ENCODE measurements at regions not wholly inside any gene's neighbourhood (a gene's known extent, or its start where the extent isn't known, plus 50 kb on each side); places are given as distances from the start of the nearest gene placed in this dataset.

GRCh38 chr16:50954469-50954868 lies 196.6 kb downstream of the SALL1 start:
- ATAC-seq: no peak
- H3K9me3 Mint-ChIP-seq: no peaks in the 10 kb centered on the region
- no peaks in the 10 kb centered on the region for H3K27me3 Mint-ChIP-seq (ENCODE audit: low read depth)
- H3K4me3 Mint-ChIP-seq: no peak overlapping the region
- DNase-seq (ENCODE audit: low spot score): no peak
- no peaks in the 10 kb centered on the region for H3K4me1 Mint-ChIP-seq
- no peak overlapping the region for H3K27ac Mint-ChIP-seq
- ChIA-PET POLR2A (no interaction called here), CTCF (no interaction called here)
- no peaks in the 10 kb centered on the region for H3K36me3 Mint-ChIP-seq
- TF ChIP-seq NFATC4 (CRISPR knock-in tag; IDR thresholded peaks at IDR 0.05) (no peak), USF2 (CRISPR knock-in tag; IDR thresholded peaks at IDR 0.05) (no peak), PRRX2 (CRISPR knock-in tag; IDR thresholded peaks at IDR 0.05) (no peak), ERG (CRISPR knock-in tag; IDR thresholded peaks at IDR 0.05) (no peak), KAT7 (CRISPR knock-in tag; IDR thresholded peaks at IDR 0.05; ENCODE audit: borderline replicate concordance) (no peak), ELF4 (CRISPR knock-in tag; IDR thresholded peaks at IDR 0.05; ENCODE audit: low read depth) (no peak), ZNF532 (CRISPR knock-in tag; IDR thresholded peaks at IDR 0.05; ENCODE audit: borderline replicate concordance) (no peak), AFF4 (CRISPR knock-in tag; IDR thresholded peaks at IDR 0.05; ENCODE audit: borderline replicate concordance) (no peak), ZNF416 (CRISPR knock-in tag; IDR thresholded peaks at IDR 0.05) (no peak), ZBTB43 (CRISPR knock-in tag; IDR thresholded peaks at IDR 0.05) (no peak), NFYB (CRISPR knock-in tag; conservative IDR thresholded peaks at IDR 0.05; ENCODE audit: low read depth) (no peak), JAZF1 (CRISPR knock-in tag; IDR thresholded peaks at IDR 0.05) (no peak), ZNF281 (CRISPR knock-in tag; IDR thresholded peaks at IDR 0.05) (no peak), MXD4 (CRISPR knock-in tag; IDR thresholded peaks at IDR 0.05; ENCODE audit: borderline replicate concordance) (no peak), CREM (CRISPR knock-in tag; IDR thresholded peaks at IDR 0.05) (no peak), CBFB (CRISPR knock-in tag; IDR thresholded peaks at IDR 0.05; ENCODE audit: low read depth) (no peak), ZNF219 (CRISPR knock-in tag; IDR thresholded peaks at IDR 0.05; ENCODE audit: borderline replicate concordance) (no peak)

Measured in WTC11 (cell line).